H9 (cell line): ENCODE measurements at regions not wholly inside any gene's neighbourhood (a gene's known extent, or its start where the extent isn't known, plus 50 kb on each side); places are given as distances from the start of the nearest gene placed in this dataset.
A peak's percentile ranks its signal among the peaks of the same experiment; 100 is the strongest.
"Not testable (repeated sequence)": the region's sequence is repeated elsewhere in the genome, so short reads cannot be mapped to it uniquely, and the experiment has no call there.

ENCODE experiments used
- DNase-seq: peaks from one replicate; pipeline ENCODE4 v3.0.0-alpha.2; 2017
- H2AFZ ChIP-seq: one replicate; pipeline ENCODE4 v1.6.1; 2013; ENCODE audit warnings: mild to moderate bottlenecking, low read length, control low read depth, moderate library complexity
- H2AK5ac ChIP-seq: 2 replicates; pipeline ENCODE4 v1.6.1; 2013; ENCODE audit warnings: low read length, control low read depth, mixed read lengths; ENCODE audit not compliant: insufficient read length
- H2BK120ac ChIP-seq: one replicate; pipeline ENCODE4 v1.6.1; 2013; ENCODE audit warnings: low read depth, mild to moderate bottlenecking, low read length, control low read depth, inconsistent platforms; ENCODE audit not compliant: poor library complexity, severe bottlenecking
- H2BK12ac ChIP-seq: 2 replicates; pipeline ENCODE4 v1.6.1; 2013; ENCODE audit warnings: low read length, control low read depth, mixed read lengths, low read depth; ENCODE audit not compliant: insufficient read length
- H2BK15ac ChIP-seq: 2 replicates; pipeline ENCODE4 v1.6.1; 2013; ENCODE audit warnings: low read depth, low read length, control low read depth
- H2BK20ac ChIP-seq: one replicate; pipeline ENCODE4 v1.6.1; 2013; ENCODE audit warnings: low read depth, mild to moderate bottlenecking, low read length, control low read depth, inconsistent platforms; ENCODE audit not compliant: poor library complexity, severe bottlenecking
- H2BK5ac ChIP-seq: 2 replicates; pipeline ENCODE4 v1.6.1; 2013; ENCODE audit warnings: low read length, control low read depth, mixed read lengths; ENCODE audit not compliant: insufficient read length
- H3K14ac ChIP-seq: 2 replicates; pipeline ENCODE4 v1.6.1; 2013; ENCODE audit warnings: low read length, control low read depth; ENCODE audit not compliant: insufficient read depth
- H3K18ac ChIP-seq: 2 replicates; pipeline ENCODE4 v1.6.1; 2013; ENCODE audit warnings: low read depth, mild to moderate bottlenecking, mixed read lengths, low read length, control low read depth; ENCODE audit not compliant: insufficient read length
- H3K23ac ChIP-seq: 2 replicates; pipeline ENCODE4 v1.6.1; 2013; ENCODE audit warnings: low read length, control low read depth, mixed read lengths, low read depth; ENCODE audit not compliant: insufficient read length
- H3K23me2 ChIP-seq: 2 replicates; pipeline ENCODE4 v1.6.1; 2013; ENCODE audit warnings: low read depth, mild to moderate bottlenecking, mixed read lengths, low read length, control low read depth; ENCODE audit not compliant: insufficient read length, poor library complexity, severe bottlenecking
- H3K27ac ChIP-seq: 2 replicates; pipeline ENCODE4 v1.5.1; 2013; ENCODE audit warnings: low read length, control low read depth, mixed read lengths, low read depth; ENCODE audit not compliant: insufficient read length
- H3K27me3 ChIP-seq: 2 replicates; pipeline ENCODE4 v1.6.1; 2013; ENCODE audit warnings: low read length, control low read depth, inconsistent platforms; ENCODE audit not compliant: insufficient read depth
- H3K4ac ChIP-seq: 2 replicates; pipeline ENCODE4 v1.6.1; 2013; ENCODE audit warnings: low read depth, mild to moderate bottlenecking, control low read depth, inconsistent platforms, low read length, moderate library complexity
- H3K4me1 ChIP-seq: 2 replicates; pipeline ENCODE4 v1.6.1; 2013; ENCODE audit warnings: low read length, control low read depth, inconsistent platforms; ENCODE audit not compliant: insufficient read depth
- H3K4me2 ChIP-seq: 2 replicates; pipeline ENCODE4 v1.6.1; 2013; ENCODE audit warnings: low read length, control low read depth, mixed read lengths; ENCODE audit not compliant: insufficient read length, insufficient read depth
- H3K56ac ChIP-seq: 2 replicates; pipeline ENCODE4 v1.6.1; 2013; ENCODE audit warnings: low read depth, mild to moderate bottlenecking, mixed read lengths, low read length, control low read depth; ENCODE audit not compliant: insufficient read length
- H3K79me1 ChIP-seq: 2 replicates; pipeline ENCODE4 v1.6.1; 2013; ENCODE audit warnings: low read depth, mild to moderate bottlenecking, moderate library complexity, low read length, control low read depth, inconsistent platforms; ENCODE audit not compliant: insufficient read depth, poor library complexity, severe bottlenecking
- H3K79me2 ChIP-seq: 2 replicates; pipeline ENCODE4 v1.6.1; 2013; ENCODE audit warnings: low read length, control low read depth, inconsistent platforms; ENCODE audit not compliant: insufficient read depth
- H3K9ac ChIP-seq: 2 replicates; pipeline ENCODE4 v1.6.1; 2013; ENCODE audit warnings: low read length, control low read depth, mixed read lengths; ENCODE audit not compliant: insufficient read length; ENCODE audit errors: extremely low read depth
- H3K9me3 ChIP-seq: one replicate; pipeline ENCODE4 v1.6.1; 2013; ENCODE audit warnings: low read depth, low read length, inconsistent platforms; ENCODE audit not compliant: control insufficient read depth
- H3T11ph ChIP-seq: one replicate; pipeline ENCODE4 v1.6.1; 2013; ENCODE audit warnings: mild to moderate bottlenecking, low read length, control low read depth, inconsistent platforms
- H4K20me1 ChIP-seq: one replicate; pipeline ENCODE4 v1.6.1; 2013; ENCODE audit not compliant: control insufficient read depth, insufficient read length, insufficient read depth
- H4K5ac ChIP-seq: 2 replicates; pipeline ENCODE4 v1.6.1; 2013; ENCODE audit warnings: low read depth, mild to moderate bottlenecking, mixed read lengths, low read length, control low read depth; ENCODE audit not compliant: insufficient read length
- H4K8ac ChIP-seq: replicated peaks from 2 replicates; pipeline ENCODE4 v1.6.1; 2013; ENCODE audit warnings: low read length, control low read depth, mixed read lengths, low read depth; ENCODE audit not compliant: insufficient read length
- H4K91ac ChIP-seq: 2 replicates; pipeline ENCODE4 v1.6.1; 2013; ENCODE audit warnings: low read depth, mild to moderate bottlenecking, moderate library complexity, mixed read lengths, low read length, control low read depth; ENCODE audit not compliant: insufficient read length
- H3K27ac Mint-ChIP-seq, 3 experiments: 2 replicates in 2 of 3; 3 replicates in 1 of 3; pipeline ENCODE4 v1.8.0; 2020 to 2021; ENCODE audit warnings: mixed read lengths in 3 of 3, mild to moderate bottlenecking in 1 of 3, moderate library complexity in 1 of 3
- H3K27me3 Mint-ChIP-seq: 2 replicates; pipeline ENCODE4 v1.8.0; 2021; ENCODE audit warnings: low read depth, mild to moderate bottlenecking, moderate library complexity, mixed read lengths
- H3K36me3 Mint-ChIP-seq, 3 experiments: 2 replicates in 2 of 3; 3 replicates in 1 of 3; pipeline ENCODE4 v1.8.0; 2020 to 2021; ENCODE audit warnings: low read depth in 3 of 3, mixed read lengths in 3 of 3; ENCODE audit not compliant: insufficient read depth in 1 of 3
- H3K4me1 Mint-ChIP-seq, 2 experiments: 2 replicates each; pipeline ENCODE4 v1.8.0; 2020; ENCODE audit warnings: mixed read lengths in 2 of 2
- H3K4me3 Mint-ChIP-seq, 2 experiments: 2 replicates in 1 of 2; 3 replicates in 1 of 2; pipeline ENCODE4 v1.8.0; 2020 to 2021; ENCODE audit warnings: mild to moderate bottlenecking in 2 of 2, mixed read lengths in 2 of 2, moderate library complexity in 1 of 2
- H3K9me3 Mint-ChIP-seq, 2 experiments: 2 replicates in 1 of 2; 3 replicates in 1 of 2; pipeline ENCODE4 v1.8.0; 2020; ENCODE audit warnings: mild to moderate bottlenecking in 2 of 2, mixed read lengths in 2 of 2, moderate library complexity in 1 of 2
- WGBS: extraction: QIAGEN DNeasy Blood & Tissue Kit; methylation state at CpG from one replicate; pipeline ENCODE4 v1.1.7; 2013; ENCODE audit warnings: missing lambda C conversion rate, low lambda C conversion rate, mixed read lengths; ENCODE audit not compliant: insufficient read length; ENCODE audit errors: extremely low coverage; 5-methylcytosine and 5-hydroxymethylcytosine counted together
- TF ChIP-seq, protein P1 (sequence below): fragments of 200-600 bp; sonication (generic); conservative IDR thresholded peaks from 3 replicates; pipeline ENCODE4 v1.8.0; 2021; ENCODE audit warnings: antibody characterized with exemption, mild to moderate bottlenecking

DNA sequence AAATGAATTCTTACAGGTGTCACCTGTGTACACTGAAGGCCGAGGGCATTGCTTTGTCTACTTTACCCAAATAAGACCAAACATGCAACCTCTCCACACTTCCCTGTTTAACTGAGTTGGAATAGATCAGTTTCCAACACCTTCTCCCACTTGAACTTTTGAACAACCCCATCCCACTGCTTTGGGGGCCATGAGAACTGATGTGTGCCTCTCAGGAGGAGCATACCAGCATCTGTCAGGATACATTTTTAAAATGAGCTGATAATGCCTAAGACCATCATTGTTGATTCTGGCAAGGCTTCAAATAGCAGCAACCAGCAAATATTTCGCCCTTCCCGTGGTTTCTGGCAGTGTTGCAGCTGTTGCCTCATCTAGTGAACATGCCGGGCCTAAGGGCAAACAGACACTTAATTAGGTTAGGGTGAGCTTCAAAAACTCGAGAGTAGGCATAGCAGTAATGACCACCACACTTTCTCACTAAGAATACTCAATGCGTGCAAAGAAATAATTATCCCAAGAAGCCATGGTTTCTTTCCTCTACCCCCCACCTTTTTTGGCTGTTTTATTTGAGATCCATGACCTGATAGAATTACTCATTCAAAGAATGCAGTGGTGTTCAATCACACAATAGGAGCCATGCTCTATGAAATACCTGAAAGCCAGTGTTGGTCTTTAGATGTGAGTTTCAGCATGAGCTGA is 63.7 kb downstream of the MAP10 start:
- WGBS, result no CpG with 5 or more reads among the region's 6 CpGs
- no peaks in the 10 kb centered on the region for H3K36me3 Mint-ChIP-seq
- Histone ChIP-seq H3K14ac (no peak overlapping the region), H3K23ac (no peak overlapping the region), H3K9ac (no peak overlapping the region), H2BK15ac (no peak overlapping the region), H4K20me1 (no peaks in the 10 kb centered on the region), H3K23me2 (no peaks in the 10 kb centered on the region), H2AK5ac (no peak overlapping the region), H3K79me2 (no peaks in the 10 kb centered on the region), H2AFZ (no peak overlapping the region), H2BK120ac (no peak overlapping the region), H3K4me2 (no peak overlapping the region), H2BK5ac (no peak overlapping the region), H2BK12ac (no peak overlapping the region), H4K91ac (no peak overlapping the region), H3K27ac (no peak overlapping the region), H3K79me1 (no peaks in the 10 kb centered on the region), H3T11ph (no peak overlapping the region), H3K27me3 (no peaks in the 10 kb centered on the region), H3K9me3 (no peaks in the 10 kb centered on the region), H3K56ac (no peak overlapping the region), H4K8ac (no peak overlapping the region), H4K5ac (no peak overlapping the region), H3K18ac (no peak overlapping the region), H2BK20ac (no peak overlapping the region), H3K4me1 (no peaks in the 10 kb centered on the region), H3K4ac (no peak overlapping the region)
- DNase-seq, result no peak
- peak overlapping the region in 1 of 3 experiments; percentile 35; a peak in 1 of 7 replicates for H3K27ac Mint-ChIP-seq
- H3K4me3 Mint-ChIP-seq, result no peak overlapping the region
- no peaks in the 10 kb centered on the region for H3K9me3 Mint-ChIP-seq
- no peaks in the 10 kb centered on the region for H3K4me1 Mint-ChIP-seq
- H3K27me3 Mint-ChIP-seq, result no peaks in the 10 kb centered on the region
- TF ChIP-seq, protein P1, sequence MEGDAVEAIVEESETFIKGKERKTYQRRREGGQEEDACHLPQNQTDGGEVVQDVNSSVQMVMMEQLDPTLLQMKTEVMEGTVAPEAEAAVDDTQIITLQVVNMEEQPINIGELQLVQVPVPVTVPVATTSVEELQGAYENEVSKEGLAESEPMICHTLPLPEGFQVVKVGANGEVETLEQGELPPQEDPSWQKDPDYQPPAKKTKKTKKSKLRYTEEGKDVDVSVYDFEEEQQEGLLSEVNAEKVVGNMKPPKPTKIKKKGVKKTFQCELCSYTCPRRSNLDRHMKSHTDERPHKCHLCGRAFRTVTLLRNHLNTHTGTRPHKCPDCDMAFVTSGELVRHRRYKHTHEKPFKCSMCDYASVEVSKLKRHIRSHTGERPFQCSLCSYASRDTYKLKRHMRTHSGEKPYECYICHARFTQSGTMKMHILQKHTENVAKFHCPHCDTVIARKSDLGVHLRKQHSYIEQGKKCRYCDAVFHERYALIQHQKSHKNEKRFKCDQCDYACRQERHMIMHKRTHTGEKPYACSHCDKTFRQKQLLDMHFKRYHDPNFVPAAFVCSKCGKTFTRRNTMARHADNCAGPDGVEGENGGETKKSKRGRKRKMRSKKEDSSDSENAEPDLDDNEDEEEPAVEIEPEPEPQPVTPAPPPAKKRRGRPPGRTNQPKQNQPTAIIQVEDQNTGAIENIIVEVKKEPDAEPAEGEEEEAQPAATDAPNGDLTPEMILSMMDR, result no peak

DNA sequence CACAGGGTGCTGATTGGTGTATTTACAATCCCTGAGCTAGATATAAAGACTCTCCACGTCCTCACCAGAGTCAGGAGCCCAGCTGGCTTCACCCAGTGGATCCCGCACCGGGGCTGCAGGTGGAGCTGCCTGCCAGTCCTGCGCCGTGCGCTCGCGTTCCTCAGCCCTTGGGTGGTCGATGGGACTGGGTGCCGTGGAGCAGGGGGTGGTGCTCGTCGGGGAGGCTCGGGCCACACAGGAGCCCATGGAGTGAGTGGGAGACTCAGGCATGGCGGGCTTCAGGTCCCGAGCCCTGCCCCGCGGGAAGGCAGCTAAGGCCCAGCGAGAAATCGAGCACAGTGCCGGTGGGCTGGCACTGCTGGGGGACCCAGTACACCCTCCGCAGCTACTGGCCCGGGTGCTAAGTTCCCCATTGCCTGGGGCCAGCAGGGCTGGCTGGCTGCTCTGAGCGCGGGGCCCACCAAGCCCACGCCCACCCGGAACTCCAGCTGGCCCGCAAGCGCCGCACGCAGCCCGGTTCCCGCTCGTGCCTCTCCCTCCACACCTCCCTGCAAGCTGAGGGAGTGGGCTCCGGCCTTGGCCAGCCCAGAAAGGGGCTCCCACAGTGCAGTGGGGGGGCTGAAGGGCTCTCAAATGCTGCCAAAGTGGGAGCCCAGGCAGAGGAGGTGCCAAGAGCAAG is 66.2 kb downstream of the MAP10 start:
- H3K4me3 Mint-ChIP-seq, H3K4ac ChIP-seq, H3K14ac ChIP-seq, H2AFZ ChIP-seq, H4K8ac ChIP-seq, H3K18ac ChIP-seq, H2BK15ac ChIP-seq, H3K56ac ChIP-seq, H3K23ac ChIP-seq, H2BK5ac ChIP-seq, H2BK120ac ChIP-seq, H4K91ac ChIP-seq, H2BK20ac ChIP-seq, DNase-seq, H3K27me3 Mint-ChIP-seq, H3K27ac ChIP-seq, H4K20me1 ChIP-seq, H4K5ac ChIP-seq, H3K9me3 ChIP-seq, H2BK12ac ChIP-seq, H3K9ac ChIP-seq, H3K9me3 Mint-ChIP-seq, H3K79me1 ChIP-seq, H3K27me3 ChIP-seq, H2AK5ac ChIP-seq, H3K23me2 ChIP-seq, H3K4me2 ChIP-seq, H3K4me1 ChIP-seq, H3K4me1 Mint-ChIP-seq, H3T11ph ChIP-seq, H3K27ac Mint-ChIP-seq, H3K79me2 ChIP-seq, H3K36me3 Mint-ChIP-seq: not testable (repeated sequence)
- WGBS, result no CpG with 5 or more reads among the region's 34 CpGs
